Right lobe of liver (tissue), 6 donors: ENCODE measurements at regions not wholly inside any gene's neighbourhood (a gene's known extent, or its start where the extent isn't known, plus 50 kb on each side); places are given as distances from the start of the nearest gene placed in this dataset.

Experiments
- ATAC-seq, 4 donors: fragments of 200-7000 bp; cut with Tn5 transposase; one replicate each; pipeline ENCODE4 v1.9.1; 2020; ENCODE audit warnings: mild to moderate bottlenecking in 4 of 4, moderate library complexity in 4 of 4
- DNase-seq, 3 donors: peaks; one replicate each; pipeline ENCODE4 v3.0.0-alpha.2; 2020
- H3K27ac ChIP-seq, 3 donors: fragments of 200-600 bp; one replicate each; pipeline ENCODE4 v1.8.0; 2022
- H3K27me3 ChIP-seq, 2 donors: fragments of 200-600 bp; one replicate each; pipeline ENCODE4 v1.8.0; 2022
- H3K36me3 ChIP-seq, 4 donors: fragments of 200-600 bp; sonication (generic) in 1 of 4; one replicate each; pipeline versions ENCODE4 v1.5.1 to v1.8.0; 2017 to 2022; ENCODE audit warnings: control low read depth in 1 of 4
- H3K4me1 ChIP-seq, 4 donors: fragments of 200-600 bp; sonication (generic) in 1 of 4; one replicate each; pipeline versions ENCODE4 v1.5.1 to v1.8.0; 2017 to 2022; ENCODE audit warnings: control low read depth in 1 of 4
- H3K4me3 ChIP-seq, 3 donors: fragments of 200-600 bp; one replicate each; pipeline ENCODE4 v1.8.0; 2022
- H3K9me3 ChIP-seq, 4 donors: fragments of 200-600 bp; sonication (generic) in 1 of 4; one replicate each; pipeline versions ENCODE4 v1.5.1 to v1.8.0; 2017 to 2022; ENCODE audit warnings: control low read depth in 1 of 4
- POLR2A ChIP-seq: fragments of 450-650 bp; IDR thresholded peaks from one replicate; pipeline ENCODE4 v1.6.1; 2017; ENCODE audit warnings: antibody characterized with exemption, mild to moderate bottlenecking
- WGBS: methylation state at CpG from one replicate; pipeline ENCODE4 v1.1.6; 2018; ENCODE audit warnings: low coverage, low lambda C conversion rate; ENCODE audit not compliant: insufficient coverage; ENCODE audit errors: missing lambda C conversion rate; 5-methylcytosine and 5-hydroxymethylcytosine counted together
- intact Hi-C, 2 donors: fragments of 100-400 bp; cut with DNase I; formaldehyde crosslinking; loops; one replicate each; pipeline versions ENCODE4 v1.11.2 to v1.14.1; 2022
- TF ChIP-seq, protein P1 (sequence below), 4 donors: fragments of 200-600 bp in 3 of 4; fragments of 450-650 bp in 1 of 4; IDR thresholded peaks; one replicate each; pipeline versions ENCODE4 v1.5.1 to v1.8.0; 2016 to 2022; ENCODE audit warnings: antibody characterized with exemption in 4 of 4, mild to moderate bottlenecking in 2 of 4
- donor health status: DM: no; HTN: yes; CAD: no.
- donor health status: DM: no; HTN: no; CAD: no.
- donor health status: DM: no; HTN: no; CAD: no.
- donor health status: DM: no; HTN: yes; CAD: no.
- donor health status: DM: no; HTN: yes; CAD: no.

DNA sequence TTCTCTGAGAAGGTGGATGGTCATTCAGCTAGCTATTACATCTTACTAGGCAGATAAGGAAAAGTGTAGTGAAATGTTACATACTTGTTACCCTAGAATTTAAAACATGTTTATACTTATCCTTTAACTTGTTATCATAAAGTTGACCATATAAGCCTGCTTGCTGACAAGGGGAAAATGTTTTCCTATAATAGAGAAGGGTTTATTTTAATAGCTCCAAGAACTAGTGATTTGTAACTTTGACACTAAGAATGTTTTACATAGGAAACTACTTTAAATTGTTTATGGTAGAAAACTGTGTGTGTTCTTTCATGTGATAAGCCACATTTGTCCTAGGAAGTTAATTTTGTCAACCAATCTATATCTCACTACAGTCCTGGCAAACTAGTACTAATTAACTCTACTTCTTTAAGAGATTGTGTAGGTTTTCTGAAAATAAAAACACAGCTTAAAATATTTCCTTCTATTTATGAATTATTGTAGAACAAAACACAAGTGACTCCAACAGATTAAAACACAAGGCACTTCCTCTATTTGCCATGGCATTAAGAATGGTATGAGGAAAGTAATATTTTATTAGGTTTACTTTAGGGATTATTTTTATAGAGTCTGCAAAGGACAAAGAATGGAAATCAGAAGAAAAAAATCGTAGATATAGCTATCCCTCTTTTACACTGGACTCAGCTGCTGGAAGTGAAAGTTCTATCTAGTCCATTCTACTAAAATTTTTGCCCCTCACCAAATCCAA is 233.3 kb upstream of the NBEA start:
- intact Hi-C loops: no loop called here
- 17% methylated on average over 1 of the region's 1 CpG for WGBS
- no peaks in the 10 kb centered on the region for H3K27me3 ChIP-seq
- H3K27ac ChIP-seq: no peak overlapping the region
- ATAC-seq: no peak
- no peaks in the 10 kb centered on the region for H3K4me1 ChIP-seq
- no peaks in the 10 kb centered on the region for H3K36me3 ChIP-seq
- no peak overlapping the region for H3K4me3 ChIP-seq
- DNase-seq: no peak
- H3K9me3 ChIP-seq: no peaks in the 10 kb centered on the region
- no peak for TF ChIP-seq POLR2A
- TF ChIP-seq, protein P1, sequence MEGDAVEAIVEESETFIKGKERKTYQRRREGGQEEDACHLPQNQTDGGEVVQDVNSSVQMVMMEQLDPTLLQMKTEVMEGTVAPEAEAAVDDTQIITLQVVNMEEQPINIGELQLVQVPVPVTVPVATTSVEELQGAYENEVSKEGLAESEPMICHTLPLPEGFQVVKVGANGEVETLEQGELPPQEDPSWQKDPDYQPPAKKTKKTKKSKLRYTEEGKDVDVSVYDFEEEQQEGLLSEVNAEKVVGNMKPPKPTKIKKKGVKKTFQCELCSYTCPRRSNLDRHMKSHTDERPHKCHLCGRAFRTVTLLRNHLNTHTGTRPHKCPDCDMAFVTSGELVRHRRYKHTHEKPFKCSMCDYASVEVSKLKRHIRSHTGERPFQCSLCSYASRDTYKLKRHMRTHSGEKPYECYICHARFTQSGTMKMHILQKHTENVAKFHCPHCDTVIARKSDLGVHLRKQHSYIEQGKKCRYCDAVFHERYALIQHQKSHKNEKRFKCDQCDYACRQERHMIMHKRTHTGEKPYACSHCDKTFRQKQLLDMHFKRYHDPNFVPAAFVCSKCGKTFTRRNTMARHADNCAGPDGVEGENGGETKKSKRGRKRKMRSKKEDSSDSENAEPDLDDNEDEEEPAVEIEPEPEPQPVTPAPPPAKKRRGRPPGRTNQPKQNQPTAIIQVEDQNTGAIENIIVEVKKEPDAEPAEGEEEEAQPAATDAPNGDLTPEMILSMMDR (IDR thresholded peaks at IDR 0.05): no peak

DNA sequence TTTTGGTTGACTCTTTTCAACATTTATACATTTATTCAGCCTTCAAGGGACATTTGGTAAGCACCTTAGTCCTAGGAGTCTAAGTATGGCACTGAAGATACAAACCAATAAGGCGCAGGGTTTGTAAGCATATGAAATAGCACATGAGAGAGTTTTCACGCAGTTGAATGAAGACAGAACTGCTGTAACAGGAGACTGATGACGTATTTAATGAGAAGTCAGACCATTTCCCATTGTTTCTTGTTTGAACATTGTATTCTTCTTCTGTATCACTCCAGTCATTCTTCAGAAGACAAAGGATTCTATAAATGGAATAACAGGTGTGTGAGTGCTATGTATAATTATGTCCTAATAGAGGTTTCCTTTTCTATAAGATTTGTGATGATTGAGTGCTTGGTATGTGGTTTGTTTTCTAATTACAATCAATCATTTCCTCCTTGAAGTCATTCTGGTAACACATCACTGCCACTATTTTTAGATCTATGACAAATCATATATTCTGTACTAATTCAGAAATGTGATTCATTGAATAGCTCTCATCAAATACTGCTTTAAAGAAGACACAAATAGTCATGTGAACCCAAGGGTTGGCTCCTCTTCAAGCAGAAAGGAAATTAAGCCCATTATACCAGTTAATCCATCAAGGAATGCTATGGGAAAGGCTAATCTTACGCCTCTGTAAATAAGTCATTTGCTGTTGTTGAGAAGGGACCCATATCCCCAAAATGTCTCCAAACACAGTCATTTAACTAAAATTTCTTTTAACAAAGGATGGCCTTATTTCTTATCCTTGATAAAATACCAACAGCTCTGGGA is 222.8 kb upstream of the NBEA start:
- no peaks in the 10 kb centered on the region for H3K36me3 ChIP-seq
- H3K27ac ChIP-seq: no peak overlapping the region
- TF ChIP-seq, protein P1 (IDR thresholded peaks at IDR 0.05): no peak
- no peak for TF ChIP-seq POLR2A
- WGBS: 42% methylated on average over 4 of the region's 4 CpGs
- no peaks in the 10 kb centered on the region for H3K9me3 ChIP-seq
- intact Hi-C loops: no loop called here
- no peak overlapping the region for H3K4me3 ChIP-seq
- H3K27me3 ChIP-seq: no peaks in the 10 kb centered on the region
- ATAC-seq: no peak
- DNase-seq: no peak
- no peaks in the 10 kb centered on the region for H3K4me1 ChIP-seq

DNA sequence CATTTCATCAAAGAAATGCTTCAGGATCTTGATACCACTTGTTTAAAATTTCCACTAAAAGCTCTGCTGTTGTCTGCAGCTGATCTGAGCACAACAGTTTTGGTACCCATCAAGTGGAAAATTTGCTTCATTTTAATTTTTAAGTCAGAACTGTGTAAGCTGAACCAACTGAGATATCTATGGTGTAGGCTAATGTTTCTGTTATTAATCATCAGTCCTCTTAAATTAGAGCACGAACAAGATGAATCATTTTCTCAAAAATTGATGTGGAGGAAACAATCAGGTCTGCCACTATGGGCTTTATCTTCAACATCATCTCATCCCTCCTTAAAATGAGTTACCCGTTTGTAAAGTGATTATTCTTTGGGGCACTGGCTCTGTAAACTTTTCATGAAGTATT is 221.5 kb upstream of the NBEA start:
- no peak for DNase-seq
- WGBS: 29% methylated on average over 2 of the region's 2 CpGs

DNA sequence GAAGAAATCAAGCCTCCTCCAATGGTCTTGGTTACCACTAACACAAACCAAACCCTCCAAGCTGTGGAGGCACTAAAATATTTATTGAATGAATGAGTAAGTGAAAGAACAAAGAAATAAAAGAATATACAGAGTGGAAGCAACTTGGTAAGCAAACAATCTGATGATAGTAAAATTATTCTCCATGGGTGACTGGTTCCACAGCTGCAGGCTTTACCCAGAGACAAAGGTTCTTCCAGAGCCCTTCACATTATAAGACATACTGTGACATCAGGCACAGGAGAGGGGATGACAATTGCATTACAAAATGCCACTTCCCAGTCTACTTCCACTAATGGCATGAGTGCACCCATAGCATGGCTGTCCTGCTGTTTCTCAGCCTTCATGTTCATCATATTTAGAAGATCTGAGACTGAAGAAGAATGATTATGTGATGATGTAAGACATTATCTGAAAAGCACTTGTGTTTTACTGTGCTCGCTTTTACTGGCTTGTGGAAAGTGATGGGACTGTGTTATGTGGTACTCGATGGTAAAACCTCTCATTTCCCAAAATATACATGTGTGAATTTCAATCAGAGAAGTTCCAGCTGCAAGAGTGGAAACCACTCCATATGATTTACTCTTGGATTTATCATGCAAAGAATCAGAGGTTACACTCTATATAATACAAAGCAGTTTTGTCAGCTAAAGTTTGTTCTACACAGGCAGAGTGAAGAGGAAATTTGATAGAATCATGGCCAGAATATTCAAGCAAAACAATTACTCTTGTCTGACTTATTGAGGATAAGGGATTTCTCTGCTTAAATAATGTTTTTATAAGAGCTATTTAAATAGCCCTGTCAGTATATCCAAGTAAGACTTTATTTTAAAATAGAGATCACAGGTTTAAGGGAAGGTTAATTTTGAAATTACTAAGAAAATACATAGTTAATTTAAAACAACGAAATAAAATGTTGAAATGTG is 220.2 kb upstream of the NBEA start:
- H3K9me3 ChIP-seq: no peaks in the 10 kb centered on the region
- no peaks in the 10 kb centered on the region for H3K4me1 ChIP-seq
- ATAC-seq: no peak
- no peak overlapping the region for H3K4me3 ChIP-seq
- H3K36me3 ChIP-seq: no peaks in the 10 kb centered on the region
- intact Hi-C loops: no loop called here
- H3K27ac ChIP-seq: no peak overlapping the region
- no peak for DNase-seq
- TF ChIP-seq, protein P1 (IDR thresholded peaks at IDR 0.05): no peak
- no peak for TF ChIP-seq POLR2A
- 34% methylated on average over 3 of the region's 3 CpGs for WGBS
- no peaks in the 10 kb centered on the region for H3K27me3 ChIP-seq

More for the DNA sequence above, 221.5 kb upstream of the NBEA start:
- no peak overlapping the region for H3K27ac ChIP-seq
- ATAC-seq: no peak
- intact Hi-C loops: no loop called here
- TF ChIP-seq, protein P1 (IDR thresholded peaks at IDR 0.05): no peak
- no peak for TF ChIP-seq POLR2A
- no peak overlapping the region for H3K4me3 ChIP-seq
- H3K4me1 ChIP-seq: no peaks in the 10 kb centered on the region
- no peaks in the 10 kb centered on the region for H3K9me3 ChIP-seq
- H3K36me3 ChIP-seq: no peaks in the 10 kb centered on the region
- H3K27me3 ChIP-seq: no peaks in the 10 kb centered on the region
